ENCODE measurements at regions not wholly inside any gene's neighbourhood (a gene's known extent, or its start where the extent isn't known, plus 50 kb on each side); places are given as distances from the start of the nearest gene placed in this dataset.

GRCh38 chr2:212596688-212597087 is 58.1 kb upstream of the ERBB4 start:
- TF ChIP-seq, protein P1, sequence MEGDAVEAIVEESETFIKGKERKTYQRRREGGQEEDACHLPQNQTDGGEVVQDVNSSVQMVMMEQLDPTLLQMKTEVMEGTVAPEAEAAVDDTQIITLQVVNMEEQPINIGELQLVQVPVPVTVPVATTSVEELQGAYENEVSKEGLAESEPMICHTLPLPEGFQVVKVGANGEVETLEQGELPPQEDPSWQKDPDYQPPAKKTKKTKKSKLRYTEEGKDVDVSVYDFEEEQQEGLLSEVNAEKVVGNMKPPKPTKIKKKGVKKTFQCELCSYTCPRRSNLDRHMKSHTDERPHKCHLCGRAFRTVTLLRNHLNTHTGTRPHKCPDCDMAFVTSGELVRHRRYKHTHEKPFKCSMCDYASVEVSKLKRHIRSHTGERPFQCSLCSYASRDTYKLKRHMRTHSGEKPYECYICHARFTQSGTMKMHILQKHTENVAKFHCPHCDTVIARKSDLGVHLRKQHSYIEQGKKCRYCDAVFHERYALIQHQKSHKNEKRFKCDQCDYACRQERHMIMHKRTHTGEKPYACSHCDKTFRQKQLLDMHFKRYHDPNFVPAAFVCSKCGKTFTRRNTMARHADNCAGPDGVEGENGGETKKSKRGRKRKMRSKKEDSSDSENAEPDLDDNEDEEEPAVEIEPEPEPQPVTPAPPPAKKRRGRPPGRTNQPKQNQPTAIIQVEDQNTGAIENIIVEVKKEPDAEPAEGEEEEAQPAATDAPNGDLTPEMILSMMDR (IDR thresholded peaks at IDR 0.05), result no peak
- TF ChIP-seq POLR2A (IDR thresholded peaks at IDR 0.05), result no peak

Data from Peyer's patch (tissue), 4 donors.